Uterus (tissue), 2 donors: ENCODE measurements at regions not wholly inside any gene's neighbourhood (a gene's known extent, or its start where the extent isn't known, plus 50 kb on each side); places are given as distances from the start of the nearest gene placed in this dataset.

Source experiments
- CTCF ChIP-seq, 4 experiments: fragments of 200-600 bp in 2 of 4; fragments of 450-650 bp in 2 of 4; sonication (generic) in 2 of 4; IDR thresholded peaks; one replicate each; pipeline ENCODE4 v1.5.1; 2016 to 2019; ENCODE audit warnings: antibody characterized with exemption in 4 of 4, mild to moderate bottlenecking in 2 of 4, moderate library complexity in 1 of 4
- POLR2A ChIP-seq, 2 donors: fragments of 450-650 bp; IDR thresholded peaks; one replicate each; pipeline ENCODE4 v1.6.1; 2016; ENCODE audit warnings: antibody characterized with exemption in 2 of 2, mild to moderate bottlenecking in 1 of 2, moderate library complexity in 1 of 2

GRCh38 chr16:86128246-86128645 is 229.3 kb downstream of the IRF8 start:
- TF ChIP-seq CTCF (IDR thresholded peaks at IDR 0.05) (no peak), POLR2A (IDR thresholded peaks at IDR 0.05) (no peak)
